ENCODE measurements at regions not wholly inside any gene's neighbourhood (a gene's known extent, or its start where the extent isn't known, plus 50 kb on each side); places are given as distances from the start of the nearest gene placed in this dataset.

- no peaks in the 10 kb centered on the region for H3K9me3 ChIP-seq (ENCODE audit: low read length)
- no peaks in the 10 kb centered on the region for H4K20me1 ChIP-seq (ENCODE audit: insufficient read depth)
- no peak overlapping the region for H3K27ac ChIP-seq (ENCODE audit: low read length)
- TF ChIP-seq RAD21 (conservative IDR thresholded peaks at IDR 0.05), result no peak
- TF ChIP-seq MXI1 (conservative IDR thresholded peaks at IDR 0.05; ENCODE audit: poor library complexity, severe bottlenecking), result no peak
- no peak for TF ChIP-seq POLR2AphosphoS5 (IDR thresholded peaks at IDR 0.05)
- H3K27me3 ChIP-seq (ENCODE audit: insufficient read depth, low read depth, low read length), result no peaks in the 10 kb centered on the region
- H3K9me2 ChIP-seq (ENCODE audit: insufficient read depth, low read length), result no peaks in the 10 kb centered on the region
- H3K79me2 ChIP-seq (replicated peaks; ENCODE audit: insufficient read depth, low read length), result no peaks in the 10 kb centered on the region
- no peak overlapping the region for H3K4me2 ChIP-seq (ENCODE audit: low read length)
- no peaks in the 10 kb centered on the region for H3K36me3 ChIP-seq (ENCODE audit: insufficient read depth, low read length)
- no peak overlapping the region for H3K9ac ChIP-seq (ENCODE audit: low read length)
- H2AFZ ChIP-seq (ENCODE audit: low read depth, low read length), result no peak overlapping the region
- no peak overlapping the region for H3K4me3 ChIP-seq (ENCODE audit: low read length)
- no peaks in the 10 kb centered on the region for H3F3A ChIP-seq (ENCODE audit: insufficient read depth, low read length, poor library complexity, severe bottlenecking)
Measured at GRCh38 chr3:154979331-154979730, 100.8 kb upstream of the MME start.

GRCh38 chr3:154977666-154978065, 102.5 kb upstream of the MME start:
- H2AFZ ChIP-seq (ENCODE audit: low read depth, low read length), result no peak overlapping the region
- no peak overlapping the region for H3K4me3 ChIP-seq (ENCODE audit: low read length)
- no peaks in the 10 kb centered on the region for H3K27me3 ChIP-seq (ENCODE audit: insufficient read depth, low read depth, low read length)
- H3K79me2 ChIP-seq (replicated peaks; ENCODE audit: insufficient read depth, low read length), result no peaks in the 10 kb centered on the region
- no peak overlapping the region for H3K4me2 ChIP-seq (ENCODE audit: low read length)
- TF ChIP-seq RAD21 (conservative IDR thresholded peaks at IDR 0.05) (no peak), REST (IDR thresholded peaks at IDR 0.05; ENCODE audit: borderline replicate concordance) (no peak), MXI1 (conservative IDR thresholded peaks at IDR 0.05; ENCODE audit: poor library complexity, severe bottlenecking) (no peak), EZH2 (IDR thresholded peaks at IDR 0.05; ENCODE audit: borderline replicate concordance, insufficient read depth, low read length, poor library complexity, severe bottlenecking) (no peak), POLR2AphosphoS5 (IDR thresholded peaks at IDR 0.05) (no peak), SMC3 (conservative IDR thresholded peaks at IDR 0.05; ENCODE audit: poor library complexity) (no peak), EP300 (conservative IDR thresholded peaks at IDR 0.05; ENCODE audit: poor library complexity, severe bottlenecking) (no peak), CTCF (IDR thresholded peaks at IDR 0.05; ENCODE audit: poor library complexity, severe bottlenecking) (no peak), TAF1 (IDR thresholded peaks at IDR 0.05; ENCODE audit: low read depth) (no peak)
- H3K9me3 ChIP-seq (ENCODE audit: low read length), result no peaks in the 10 kb centered on the region
- no peaks in the 10 kb centered on the region for H3F3A ChIP-seq (ENCODE audit: insufficient read depth, low read length, poor library complexity, severe bottlenecking)
- H3K9me2 ChIP-seq (ENCODE audit: insufficient read depth, low read length), result no peaks in the 10 kb centered on the region
- H4K20me1 ChIP-seq (ENCODE audit: insufficient read depth), result no peaks in the 10 kb centered on the region
- H3K9ac ChIP-seq (ENCODE audit: low read length), result no peak overlapping the region
- H3K27ac ChIP-seq (ENCODE audit: low read length), result no peak overlapping the region
- H3K36me3 ChIP-seq (ENCODE audit: insufficient read depth, low read length), result no peaks in the 10 kb centered on the region

Measured in neural cell (in vitro differentiated cells).